SK-N-SH treated with all-trans-retinoic acid at 6 μM for 48 hours (cell line): ENCODE measurements at regions not wholly inside any gene's neighbourhood (a gene's known extent, or its start where the extent isn't known, plus 50 kb on each side); places are given as distances from the start of the nearest gene placed in this dataset.

Experiments
- ATAC-seq: fragments of 200-7000 bp; cut with Tn5 transposase; 3 replicates; pipeline ENCODE4 v1.9.1; 2020; ENCODE audit warnings: mild to moderate bottlenecking, moderate library complexity
- ARNTL ChIP-seq: fragments of 450-650 bp; formaldehyde crosslinking; IDR thresholded peaks from 2 replicates; pipeline ENCODE4 v1.5.0; 2020; ENCODE audit warnings: low read depth, mild to moderate bottlenecking, moderate library complexity, borderline replicate concordance
- CREB5 ChIP-seq: fragments of 250-450 bp; sonication (Bioruptor Pico); IDR thresholded peaks from 2 replicates; pipeline ENCODE4 v1.5.1; 2020; ENCODE audit warnings: low read depth, mild to moderate bottlenecking, moderate library complexity
- CSDC2 ChIP-seq: fragments of 250-450 bp; sonication (Bioruptor Pico); IDR thresholded peaks from 2 replicates; pipeline ENCODE4 v1.5.0; 2020; ENCODE audit warnings: mild to moderate bottlenecking, moderate library complexity
- GLIS3 ChIP-seq: fragments of 250-450 bp; sonication (Bioruptor Pico); IDR thresholded peaks from 2 replicates; pipeline ENCODE4 v1.5.0; 2020; ENCODE audit warnings: mild to moderate bottlenecking, moderate library complexity
- ISL1 ChIP-seq: fragments of 250-450 bp; sonication (Bioruptor Pico); IDR thresholded peaks from 2 replicates; pipeline ENCODE4 v2.1.2; 2022; ENCODE audit warnings: mild to moderate bottlenecking, moderate library complexity
- OSR1 ChIP-seq: fragments of 250-450 bp; sonication (Bioruptor Pico); IDR thresholded peaks from 2 replicates; pipeline ENCODE4 v1.8.0; 2022; ENCODE audit warnings: moderate library complexity, mild to moderate bottlenecking, inconsistent platforms
- RARB ChIP-seq: fragments of 250-450 bp; sonication (Bioruptor Pico); IDR thresholded peaks from 2 replicates; pipeline ENCODE4 v1.8.0; 2021; ENCODE audit warnings: mild to moderate bottlenecking, moderate library complexity
- SNAI2 ChIP-seq: fragments of 250-450 bp; sonication (Bioruptor Pico); IDR thresholded peaks from 2 replicates; pipeline ENCODE4 v1.5.0; 2020; ENCODE audit warnings: mild to moderate bottlenecking, moderate library complexity
- TCF4 ChIP-seq: fragments of 250-450 bp; sonication (Bioruptor Pico); IDR thresholded peaks from 2 replicates; pipeline ENCODE4 v1.8.0; 2021; ENCODE audit warnings: mild to moderate bottlenecking, moderate library complexity, borderline replicate concordance
- TOX ChIP-seq: fragments of 250-450 bp; sonication (Bioruptor Pico); IDR thresholded peaks from 2 replicates; pipeline ENCODE4 v1.8.0; 2021; ENCODE audit warnings: mild to moderate bottlenecking, moderate library complexity, borderline replicate concordance
- TSHZ2 ChIP-seq: fragments of 250-450 bp; sonication (Bioruptor Pico); IDR thresholded peaks from 2 replicates; pipeline ENCODE4 v1.5.0; 2020; ENCODE audit warnings: mild to moderate bottlenecking, moderate library complexity
- ZC3H10 ChIP-seq: fragments of 250-450 bp; sonication (Bioruptor Pico); IDR thresholded peaks from 2 replicates; pipeline ENCODE4 v1.5.1; 2021; ENCODE audit warnings: mild to moderate bottlenecking, moderate library complexity
- ZFP3 ChIP-seq: fragments of 250-450 bp; sonication (Bioruptor Pico); IDR thresholded peaks from 2 replicates; pipeline ENCODE4 v1.5.0; 2020; ENCODE audit warnings: mild to moderate bottlenecking, moderate library complexity
- ZFP30 ChIP-seq: fragments of 450-650 bp; formaldehyde crosslinking; IDR thresholded peaks from 2 replicates; pipeline ENCODE4 v1.5.0; 2022; ENCODE audit warnings: mild to moderate bottlenecking, moderate library complexity
- ZNF565 ChIP-seq: fragments of 450-650 bp; formaldehyde crosslinking; conservative IDR thresholded peaks from 2 replicates; pipeline ENCODE4 v1.5.0; 2020; ENCODE audit warnings: low read depth, mild to moderate bottlenecking, moderate library complexity
- ZNF8 ChIP-seq: fragments of 450-650 bp; formaldehyde crosslinking; IDR thresholded peaks from 2 replicates; pipeline ENCODE4 v1.5.0; 2020; ENCODE audit warnings: mild to moderate bottlenecking, moderate library complexity
- TF ChIP-seq, protein P1 (sequence below): fragments of 250-450 bp; sonication (Bioruptor Pico); IDR thresholded peaks from 2 replicates; pipeline ENCODE4 v1.8.0; 2020; ENCODE audit warnings: mild to moderate bottlenecking, moderate library complexity, borderline replicate concordance

DNA sequence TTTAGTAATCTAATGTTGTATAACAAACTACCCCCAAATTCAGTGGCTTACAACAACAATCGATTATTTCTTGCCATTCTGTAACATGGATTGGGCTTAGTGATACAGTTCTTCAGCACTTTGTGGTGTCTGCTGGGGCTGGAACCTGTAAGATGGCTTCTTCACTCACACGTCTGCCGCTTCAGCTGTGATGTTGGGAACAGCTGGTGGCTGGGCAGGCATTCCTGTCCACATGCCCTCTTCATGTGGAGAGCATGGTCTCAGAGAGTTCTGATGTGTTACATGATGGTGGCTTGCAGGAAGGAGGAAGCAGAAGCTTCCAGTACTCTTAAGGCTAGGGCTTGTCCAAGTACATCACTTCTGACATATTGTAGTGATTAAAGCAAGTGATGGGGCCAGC lies 276.9 kb downstream of the PTBP2 start (continued):
- TF ChIP-seq CREB5 (CRISPR knock-in tag) (no peak), ARNTL (CRISPR knock-in tag) (no peak), ZFP3 (CRISPR knock-in tag) (no peak), SNAI2 (CRISPR knock-in tag) (no peak), TSHZ2 (CRISPR knock-in tag) (no peak), TCF4 (CRISPR knock-in tag) (no peak), RARB (CRISPR knock-in tag) (no peak)

DNA sequence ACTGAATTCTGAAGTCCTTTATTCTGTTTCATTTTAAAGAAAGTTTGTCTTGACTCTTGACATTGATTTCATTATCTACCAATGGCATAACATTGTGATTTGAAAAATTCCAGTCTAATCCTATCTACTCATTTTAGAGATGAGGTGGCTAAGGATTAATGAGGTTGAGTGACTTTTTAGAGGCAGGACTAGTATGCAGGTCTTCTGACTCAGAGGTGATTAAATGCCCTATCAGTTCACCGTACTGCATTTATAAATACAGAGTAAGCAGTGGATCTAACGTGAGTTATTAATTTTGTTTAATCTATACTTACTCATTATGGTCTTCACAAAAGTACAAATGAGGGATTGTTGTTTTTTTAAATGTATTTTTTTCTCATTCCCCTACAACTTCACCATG lies 277.6 kb downstream of the PTBP2 start:
- ATAC-seq, result no peak
- 0 out of 2 replicates have a peak, but pooled peaks have one; percentile 26 for TF ChIP-seq ISL1 (CRISPR knock-in tag)
- no peak for TF ChIP-seq TOX
- TF ChIP-seq ZFP30 (CRISPR knock-in tag), result no peak

DNA sequence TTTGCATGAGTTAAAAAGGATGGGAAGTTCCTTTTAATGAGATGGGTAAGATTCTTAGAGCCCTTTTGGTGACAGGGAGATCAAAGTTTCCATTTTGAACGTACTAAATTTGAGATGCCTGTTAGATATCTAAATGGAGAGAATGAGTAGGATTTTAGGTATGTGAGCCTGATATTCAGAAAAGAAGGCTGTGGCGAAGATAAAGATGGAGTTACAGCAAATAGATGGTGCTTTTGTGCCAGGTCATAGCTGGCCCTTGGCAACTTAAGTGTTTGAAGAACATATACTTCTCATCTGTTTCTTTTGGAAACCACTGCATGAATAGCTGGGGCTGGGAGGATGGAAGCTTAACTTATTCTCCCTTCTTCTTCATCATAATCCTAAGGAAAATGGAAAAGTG lies 282.5 kb downstream of the PTBP2 start:
- ATAC-seq, result peak; percentile 50
- TF ChIP-seq ZFP30 (CRISPR knock-in tag) (no peak), RARB (CRISPR knock-in tag) (no peak), ZFP3 (CRISPR knock-in tag) (no peak), ARNTL (CRISPR knock-in tag) (no peak), TSHZ2 (CRISPR knock-in tag) (no peak), ZC3H10 (CRISPR knock-in tag) (no peak), OSR1 (CRISPR knock-in tag) (no peak), CREB5 (CRISPR knock-in tag) (no peak), GLIS3 (CRISPR knock-in tag) (no peak), CSDC2 (CRISPR knock-in tag) (no peak), TCF4 (CRISPR knock-in tag) (no peak), ZNF8 (CRISPR knock-in tag) (no peak), ISL1 (CRISPR knock-in tag) (no peak), ZNF565 (CRISPR knock-in tag) (no peak), TOX (no peak)
- TF ChIP-seq, protein P1, sequence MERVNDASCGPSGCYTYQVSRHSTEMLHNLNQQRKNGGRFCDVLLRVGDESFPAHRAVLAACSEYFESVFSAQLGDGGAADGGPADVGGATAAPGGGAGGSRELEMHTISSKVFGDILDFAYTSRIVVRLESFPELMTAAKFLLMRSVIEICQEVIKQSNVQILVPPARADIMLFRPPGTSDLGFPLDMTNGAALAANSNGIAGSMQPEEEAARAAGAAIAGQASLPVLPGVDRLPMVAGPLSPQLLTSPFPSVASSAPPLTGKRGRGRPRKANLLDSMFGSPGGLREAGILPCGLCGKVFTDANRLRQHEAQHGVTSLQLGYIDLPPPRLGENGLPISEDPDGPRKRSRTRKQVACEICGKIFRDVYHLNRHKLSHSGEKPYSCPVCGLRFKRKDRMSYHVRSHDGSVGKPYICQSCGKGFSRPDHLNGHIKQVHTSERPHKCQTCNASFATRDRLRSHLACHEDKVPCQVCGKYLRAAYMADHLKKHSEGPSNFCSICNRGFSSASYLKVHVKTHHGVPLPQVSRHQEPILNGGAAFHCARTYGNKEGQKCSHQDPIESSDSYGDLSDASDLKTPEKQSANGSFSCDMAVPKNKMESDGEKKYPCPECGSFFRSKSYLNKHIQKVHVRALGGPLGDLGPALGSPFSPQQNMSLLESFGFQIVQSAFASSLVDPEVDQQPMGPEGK (CRISPR knock-in tag), result no peak

DNA sequence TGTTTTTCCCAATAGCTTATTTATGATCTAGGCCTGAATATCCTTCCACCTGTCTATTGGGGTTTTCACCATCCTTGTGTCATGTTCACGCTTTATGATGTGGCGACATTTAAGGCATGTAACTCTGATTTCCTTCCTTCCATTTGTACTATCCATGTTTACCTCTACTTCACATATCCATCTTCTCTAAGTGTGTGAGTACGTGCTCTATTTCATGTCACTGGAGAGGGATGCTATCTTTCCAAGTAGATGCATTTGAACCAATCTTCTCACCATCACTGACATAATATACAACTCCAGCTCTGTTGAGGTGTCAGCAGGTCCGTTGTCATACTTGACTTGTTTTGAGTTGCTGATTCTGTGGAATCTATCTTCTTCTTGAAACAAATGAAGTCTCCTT lies 283.2 kb downstream of the PTBP2 start:
- TF ChIP-seq OSR1 (CRISPR knock-in tag) (no peak), ZNF8 (CRISPR knock-in tag) (no peak), ARNTL (CRISPR knock-in tag) (no peak), TSHZ2 (CRISPR knock-in tag) (no peak)
- no peak for ATAC-seq
